Progenitor cell of endocrine pancreas (in vitro differentiated cells): ENCODE measurements at regions not wholly inside any gene's neighbourhood (a gene's known extent, or its start where the extent isn't known, plus 50 kb on each side); places are given as distances from the start of the nearest gene placed in this dataset.

Experiments used
- DNase-seq: peaks from one replicate; pipeline ENCODE4 v3.0.0; 2021; ENCODE audit warnings: low spot score; ENCODE audit not compliant: unreplicated experiment
- H3K27ac Mint-ChIP-seq: 2 replicates; pipeline ENCODE4 v1.8.0; 2021; ENCODE audit warnings: mild to moderate bottlenecking, moderate library complexity, mixed read lengths
- H3K27me3 Mint-ChIP-seq: 2 replicates; pipeline ENCODE4 v1.8.0; 2021; ENCODE audit warnings: mixed read lengths
- H3K36me3 Mint-ChIP-seq: 2 replicates; pipeline ENCODE4 v1.8.0; 2022; ENCODE audit warnings: mixed read lengths; ENCODE audit not compliant: insufficient read depth
- H3K4me1 Mint-ChIP-seq: 2 replicates; pipeline ENCODE4 v1.8.0; 2021; ENCODE audit warnings: low read depth, mixed read lengths
- H3K4me3 Mint-ChIP-seq: 2 replicates; pipeline ENCODE4 v1.8.0; 2021; ENCODE audit warnings: low read depth, mild to moderate bottlenecking, moderate library complexity, mixed read lengths
- H3K9me3 Mint-ChIP-seq: 2 replicates; pipeline ENCODE4 v1.8.0; 2021; ENCODE audit warnings: low read depth, mixed read lengths
- CTCF ChIP-seq: fragments of 200-600 bp; sonication (generic); IDR thresholded peaks from one replicate; pipeline ENCODE4 v1.5.0; 2021; ENCODE audit warnings: antibody characterized with exemption, mild to moderate bottlenecking; ENCODE audit not compliant: unreplicated experiment

DNA sequence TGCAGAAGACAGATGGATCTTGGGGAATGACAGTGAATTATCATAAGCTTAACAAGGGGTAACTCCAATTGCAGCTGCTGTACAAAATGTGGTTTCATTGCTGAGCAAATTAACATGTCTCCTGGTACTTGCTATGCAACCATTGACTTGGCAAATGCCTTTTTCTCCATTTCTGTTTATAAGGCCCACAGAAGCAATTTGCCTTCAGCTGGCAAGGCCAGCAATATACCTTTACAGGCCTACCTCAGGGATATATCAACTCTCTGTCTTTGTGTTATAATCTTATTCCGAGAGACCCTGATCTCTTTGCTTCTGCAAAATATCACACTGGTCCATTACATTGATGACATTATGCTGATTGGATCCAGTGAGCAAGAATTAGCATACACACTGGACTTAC, 52.7 kb upstream of the KIAA0040 start:
- no peak for TF ChIP-seq CTCF
- Mint-ChIP-seq H3K9me3 (peaks cover 9% of the 10 kb centered on the region), H3K27me3 (no peaks in the 10 kb centered on the region), H3K4me1 (no peaks in the 10 kb centered on the region), H3K27ac (no peak overlapping the region), H3K4me3 (no peak overlapping the region), H3K36me3 (peaks cover 3% of the 10 kb centered on the region)
- no peak for DNase-seq

DNA sequence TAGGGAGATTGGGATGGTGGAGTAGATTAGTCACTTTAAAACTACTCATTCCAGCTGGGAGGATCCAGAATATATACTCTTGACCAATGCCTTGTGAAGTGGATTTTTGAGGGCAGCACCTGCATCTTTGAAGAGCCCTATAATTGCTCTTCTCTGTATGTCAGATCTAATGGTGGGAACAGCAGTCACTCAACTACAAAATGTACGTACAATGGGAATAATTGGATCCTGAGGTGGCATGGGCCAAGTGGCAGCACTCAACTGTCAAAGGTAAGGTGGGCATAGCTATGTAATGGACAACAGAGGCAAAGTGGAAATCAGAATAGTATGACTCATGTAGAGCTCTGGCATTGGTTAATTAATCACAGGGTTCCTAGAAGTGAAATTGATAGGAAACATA, 51.6 kb upstream of the KIAA0040 start:
- no peaks in the 10 kb centered on the region for H3K27me3 Mint-ChIP-seq
- H3K36me3 Mint-ChIP-seq: peaks cover 3% of the 10 kb centered on the region
- H3K27ac Mint-ChIP-seq: no peak overlapping the region
- H3K4me3 Mint-ChIP-seq: no peak overlapping the region
- DNase-seq: no peak
- no peak for TF ChIP-seq CTCF
- H3K4me1 Mint-ChIP-seq: no peaks in the 10 kb centered on the region
- H3K9me3 Mint-ChIP-seq: peaks cover 13% of the 10 kb centered on the region
